Lung (tissue), 11 donors: ENCODE measurements at regions not wholly inside any gene's neighbourhood (a gene's known extent, or its start where the extent isn't known, plus 50 kb on each side); places are given as distances from the start of the nearest gene placed in this dataset.

ENCODE experiments used
- ATAC-seq: fragments of 200-7000 bp; cut with Tn5 transposase; one replicate; pipeline ENCODE4 v1.9.1; 2020; ENCODE audit warnings: moderate number of reproducible peaks; ENCODE audit not compliant: insufficient read depth, low FRiP score
- DNase-seq, 3 donors: peaks; one replicate each; pipeline ENCODE4 v3.0.0-alpha.2; 2013 to 2017
- H3K27ac ChIP-seq, 2 donors: one replicate each; pipeline ENCODE4 v1.5.1; 2013; ENCODE audit warnings: mild to moderate bottlenecking in 2 of 2, moderate library complexity in 2 of 2, control low read depth in 1 of 2, inconsistent platforms in 1 of 2, low read depth in 1 of 2, low read length in 1 of 2
- H3K27me3 ChIP-seq, 3 donors: one replicate each; pipeline ENCODE4 v1.5.1; 2013; ENCODE audit warnings: low read length in 2 of 3; ENCODE audit not compliant: control insufficient read depth in 3 of 3, insufficient read depth in 3 of 3
- H3K36me3 ChIP-seq, 4 donors: one replicate each; pipeline ENCODE4 v1.5.1; 2013; ENCODE audit warnings: low read length in 4 of 4, mild to moderate bottlenecking in 1 of 4, moderate library complexity in 1 of 4; ENCODE audit not compliant: control insufficient read depth in 4 of 4, insufficient read depth in 4 of 4
- H3K4me1 ChIP-seq, 5 donors: one replicate each; pipeline ENCODE4 v1.5.1; 2013; ENCODE audit warnings: low read length in 5 of 5, mild to moderate bottlenecking in 2 of 5, moderate library complexity in 1 of 5; ENCODE audit not compliant: control insufficient read depth in 5 of 5, insufficient read depth in 5 of 5
- H3K4me3 ChIP-seq: one replicate; pipeline ENCODE4 v1.5.1; 2013; ENCODE audit warnings: mild to moderate bottlenecking, control low read depth, moderate library complexity
- H3K9ac ChIP-seq, 2 donors: one replicate each; pipeline ENCODE4 v1.5.1; 2013; ENCODE audit warnings: low read length in 2 of 2, control low read depth in 1 of 2; ENCODE audit not compliant: insufficient read depth in 1 of 2
- H3K9me3 ChIP-seq, 4 donors: one replicate each; pipeline ENCODE4 v1.5.1; 2013; ENCODE audit warnings: low read length in 3 of 4, mild to moderate bottlenecking in 1 of 4, moderate library complexity in 1 of 4; ENCODE audit not compliant: control insufficient read depth in 4 of 4, insufficient read depth in 3 of 4
- WGBS, 2 donors: extraction: QIAGEN DNeasy Blood & Tissue Kit; methylation state at CpG; one replicate each; pipeline ENCODE4 v1.1.7; 2013; 5-methylcytosine and 5-hydroxymethylcytosine counted together
- TF ChIP-seq, protein P1 (sequence below): IDR thresholded peaks from 2 replicates; pipeline ENCODE4 v1.5.1; 2012; ENCODE audit warnings: mild to moderate bottlenecking; ENCODE audit errors: control extremely low read depth, extremely low read depth
- donor health status: control.
- donor health status: control.
- donor health status: Bipolar disorder and iron deficiency.
- donor health status: healthy.
- donor health status: DM: yes; HTN: yes; CAD: no.

DNA sequence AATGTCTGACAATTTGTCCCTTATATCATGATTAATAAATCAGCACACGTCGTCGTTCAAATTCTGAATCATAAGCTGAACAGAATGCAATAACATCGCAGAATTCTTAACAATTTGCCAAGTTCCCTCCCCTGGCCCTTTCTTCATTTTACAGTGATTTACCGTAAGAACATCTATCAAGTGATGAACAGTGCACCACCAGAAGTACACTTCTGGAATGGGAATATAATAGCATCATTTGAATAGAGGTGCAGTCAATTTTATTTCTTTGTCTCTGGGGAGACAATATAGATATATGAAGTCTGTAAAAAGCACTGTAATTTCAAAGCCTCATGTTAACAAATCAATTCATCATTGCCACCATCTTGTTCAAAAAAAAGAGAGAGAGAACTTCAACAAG lies 145.1 kb upstream of the SMLR1 start:
- Histone ChIP-seq H3K4me1 (peaks cover 0 to 4% (median 0%) of the 10 kb centered on the region in 5 donors), H3K4me3 (no peak overlapping the region), H3K27ac (no peak overlapping the region), H3K36me3 (no peaks in the 10 kb centered on the region), H3K9ac (no peak overlapping the region), H3K9me3 (peaks cover 0 to 4% (median under 1%) of the 10 kb centered on the region in 4 donors), H3K27me3 (no peaks in the 10 kb centered on the region)
- DNase-seq: no peak
- TF ChIP-seq, protein P1, sequence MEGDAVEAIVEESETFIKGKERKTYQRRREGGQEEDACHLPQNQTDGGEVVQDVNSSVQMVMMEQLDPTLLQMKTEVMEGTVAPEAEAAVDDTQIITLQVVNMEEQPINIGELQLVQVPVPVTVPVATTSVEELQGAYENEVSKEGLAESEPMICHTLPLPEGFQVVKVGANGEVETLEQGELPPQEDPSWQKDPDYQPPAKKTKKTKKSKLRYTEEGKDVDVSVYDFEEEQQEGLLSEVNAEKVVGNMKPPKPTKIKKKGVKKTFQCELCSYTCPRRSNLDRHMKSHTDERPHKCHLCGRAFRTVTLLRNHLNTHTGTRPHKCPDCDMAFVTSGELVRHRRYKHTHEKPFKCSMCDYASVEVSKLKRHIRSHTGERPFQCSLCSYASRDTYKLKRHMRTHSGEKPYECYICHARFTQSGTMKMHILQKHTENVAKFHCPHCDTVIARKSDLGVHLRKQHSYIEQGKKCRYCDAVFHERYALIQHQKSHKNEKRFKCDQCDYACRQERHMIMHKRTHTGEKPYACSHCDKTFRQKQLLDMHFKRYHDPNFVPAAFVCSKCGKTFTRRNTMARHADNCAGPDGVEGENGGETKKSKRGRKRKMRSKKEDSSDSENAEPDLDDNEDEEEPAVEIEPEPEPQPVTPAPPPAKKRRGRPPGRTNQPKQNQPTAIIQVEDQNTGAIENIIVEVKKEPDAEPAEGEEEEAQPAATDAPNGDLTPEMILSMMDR: no peak
- ATAC-seq: no peak
- WGBS, 2 donors: 92 to 96% methylated on average over 5 of the region's 5 CpGs

DNA sequence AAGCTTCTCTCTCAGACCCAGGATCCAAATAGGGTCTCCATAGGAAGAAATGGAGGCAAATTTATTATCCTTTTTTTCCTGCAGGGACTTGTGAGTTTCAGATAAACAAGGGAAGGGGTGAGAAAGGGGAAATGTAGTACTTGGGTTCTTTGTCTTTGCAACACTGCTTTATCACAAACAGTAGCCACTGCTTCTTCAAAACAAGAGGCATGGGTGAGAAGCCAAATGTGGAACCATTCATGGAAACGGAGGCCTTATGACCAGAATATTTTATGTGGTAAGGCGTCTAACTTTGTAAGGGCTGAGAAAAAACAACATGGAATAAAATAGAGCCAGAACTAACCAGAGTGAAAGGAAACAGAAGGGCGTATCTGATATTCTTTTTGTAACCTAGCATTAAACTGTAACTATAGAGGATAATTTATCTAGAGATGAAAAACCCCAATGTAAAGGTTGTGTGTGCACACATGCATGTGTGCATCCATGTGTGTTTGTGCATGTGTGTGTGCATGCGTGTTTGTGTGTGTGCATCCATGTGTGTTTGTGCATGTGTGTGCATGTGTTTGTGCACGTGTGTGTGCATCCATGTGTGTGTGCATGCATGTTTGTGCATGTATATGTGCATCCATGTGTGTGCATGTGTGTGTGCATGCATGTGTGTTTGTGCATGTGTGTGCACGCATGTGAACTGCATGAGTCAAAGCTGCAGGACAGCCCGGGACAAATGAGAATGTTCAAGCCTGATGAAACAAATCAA lies 143.3 kb upstream of the SMLR1 start:
- ATAC-seq (no peak), DNase-seq (no peak)
- WGBS, 2 donors: 72 to 77% methylated on average over 7 of the region's 7 CpGs
- Histone ChIP-seq H3K27me3 (no peaks in the 10 kb centered on the region), H3K4me1 (peaks cover 0 to 4% (median 0%) of the 10 kb centered on the region in 5 donors), H3K27ac (no peak overlapping the region), H3K4me3 (no peak overlapping the region), H3K9me3 (peaks cover 0 to 2% (median under 1%) of the 10 kb centered on the region in 4 donors), H3K9ac (no peak overlapping the region), H3K36me3 (no peaks in the 10 kb centered on the region)
- TF ChIP-seq, protein P1: no peak

DNA sequence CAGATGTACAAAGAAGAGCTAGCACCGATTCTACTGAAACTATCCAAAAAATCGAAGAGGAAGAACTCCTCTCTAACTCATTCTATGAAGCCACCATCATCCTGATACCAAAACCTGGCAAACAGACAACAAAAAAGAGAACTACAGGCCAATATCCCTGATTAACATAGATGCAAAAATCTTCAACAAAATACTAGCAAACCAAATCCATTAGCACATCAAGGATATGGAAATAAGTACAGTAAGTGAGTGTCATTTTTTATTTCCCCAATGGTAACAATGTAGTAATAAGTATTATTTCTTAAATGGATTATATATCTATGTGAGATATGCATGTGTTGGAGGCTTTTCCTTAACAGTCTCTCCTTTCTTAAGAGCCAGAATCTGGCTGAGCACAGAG lies 134.5 kb upstream of the SMLR1 start:
- Histone ChIP-seq H3K27ac (no peak overlapping the region), H3K4me3 (no peak overlapping the region), H3K4me1 (no peaks in the 10 kb centered on the region), H3K27me3 (no peaks in the 10 kb centered on the region), H3K9ac (no peak overlapping the region), H3K36me3 (no peaks in the 10 kb centered on the region), H3K9me3 (no peaks in the 10 kb centered on the region)
- ATAC-seq: no peak
- WGBS, 2 donors: 85 to 91% methylated on average over 2 of the region's 2 CpGs
- TF ChIP-seq, protein P1: no peak
- DNase-seq: no peak

DNA sequence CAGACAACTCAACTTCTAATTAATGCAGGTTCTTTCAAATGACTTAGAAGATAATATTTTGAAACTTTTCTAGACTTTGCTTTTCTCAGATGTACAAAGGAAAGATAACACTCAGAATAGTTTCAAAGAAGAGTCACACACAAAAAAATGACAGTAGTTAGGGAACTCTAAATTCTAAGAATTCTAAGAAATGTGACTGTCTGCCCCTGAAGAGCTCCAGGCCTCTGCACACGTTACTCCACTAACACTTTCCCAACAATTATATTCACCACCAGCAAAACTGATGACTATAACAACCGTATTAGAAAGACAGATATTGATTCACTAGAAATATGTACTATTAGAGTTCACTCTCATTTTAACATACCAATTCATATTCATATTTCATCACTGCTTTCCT lies 133.3 kb upstream of the SMLR1 start:
- no peak overlapping the region for H3K9ac ChIP-seq
- DNase-seq (no peak), ATAC-seq (no peak)
- no peak overlapping the region for H3K4me3 ChIP-seq
- H3K9me3 ChIP-seq: no peaks in the 10 kb centered on the region
- 85 to 90% methylated on average over 2 of the region's 2 CpGs for WGBS, 2 donors
- TF ChIP-seq, protein P1: no peak
- H3K36me3 ChIP-seq: no peaks in the 10 kb centered on the region
- H3K27ac ChIP-seq: no peak overlapping the region
- H3K27me3 ChIP-seq: no peaks in the 10 kb centered on the region
- no peaks in the 10 kb centered on the region for H3K4me1 ChIP-seq
